CD4-positive, alpha-beta T cell treated with Interferon gamma for 1 hour (primary cell): ENCODE measurements at regions not wholly inside any gene's neighbourhood (a gene's known extent, or its start where the extent isn't known, plus 50 kb on each side); places are given as distances from the start of the nearest gene placed in this dataset.
"Not testable (repeated sequence)": the region's sequence is repeated elsewhere in the genome, so short reads cannot be mapped to it uniquely, and the experiment has no call there.

Source experiments
- DNase-seq: peaks from one replicate; pipeline ENCODE4 v3.0.0-alpha.2; 2020

DNA sequence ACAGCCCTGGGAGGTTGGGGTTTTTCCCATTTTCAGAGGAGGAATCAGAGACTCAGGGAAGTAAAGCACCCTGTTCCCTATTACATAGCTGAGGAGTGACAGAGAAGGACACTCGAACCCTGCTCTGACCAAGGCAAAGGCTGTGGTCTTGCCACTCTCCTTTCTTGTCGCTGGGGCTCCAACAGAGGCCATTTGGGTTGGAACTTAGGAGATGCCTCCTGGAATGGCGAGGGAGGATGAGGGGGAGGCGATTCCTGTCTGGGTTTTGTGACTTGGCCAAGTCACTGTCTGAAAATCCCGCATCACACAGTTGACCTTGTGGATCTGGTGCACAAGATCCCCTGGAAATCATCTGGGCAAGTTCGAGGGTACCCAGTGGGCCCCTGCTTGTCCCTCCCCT is 64.0 kb upstream of the HAND1 start:
- no peak for DNase-seq

DNA sequence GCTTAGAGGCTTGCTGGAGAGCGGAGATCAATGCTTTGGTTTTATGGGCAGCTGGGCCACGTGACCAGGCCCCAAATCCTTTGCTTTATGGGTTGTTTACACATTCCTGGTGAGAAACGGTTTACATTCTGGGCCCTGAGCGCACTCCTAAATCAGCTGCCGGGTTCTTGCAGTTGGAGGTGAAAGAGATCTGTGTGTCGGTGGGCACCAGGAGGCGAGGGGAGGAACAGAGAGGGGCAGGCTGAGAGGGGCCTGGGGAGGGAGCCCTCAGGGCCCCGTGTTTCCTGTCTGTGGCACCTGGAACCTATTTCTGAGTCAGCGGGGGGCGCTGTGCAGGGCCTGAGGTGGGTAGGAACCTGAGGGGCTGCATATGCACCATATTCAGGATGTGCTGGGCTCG is 63.5 kb upstream of the HAND1 start:
- no peak for DNase-seq

DNA sequence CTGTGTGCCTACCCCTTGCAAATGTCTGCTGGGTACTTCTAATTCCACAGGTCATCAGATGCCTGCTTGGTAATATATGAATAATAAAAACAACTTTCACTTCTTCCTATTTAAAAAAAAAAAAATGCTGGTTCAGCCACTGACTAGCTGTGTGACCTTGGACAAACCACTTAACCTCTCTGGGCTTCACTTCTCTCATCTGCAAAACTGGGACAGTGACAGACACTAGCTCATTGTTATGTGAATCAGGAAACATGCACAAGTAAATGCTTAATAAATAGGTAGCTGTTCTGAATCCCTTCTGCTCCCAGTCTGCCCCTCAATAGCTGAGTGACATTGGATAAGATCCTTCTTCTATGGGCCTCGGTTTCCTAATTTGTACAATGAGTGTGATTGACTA is 62.6 kb upstream of the HAND1 start:
- no peak for DNase-seq

- DNase-seq = no peak
Observed at GRCh38 chr5:154538492-154538891, 60.5 kb upstream of the HAND1 start.

DNA sequence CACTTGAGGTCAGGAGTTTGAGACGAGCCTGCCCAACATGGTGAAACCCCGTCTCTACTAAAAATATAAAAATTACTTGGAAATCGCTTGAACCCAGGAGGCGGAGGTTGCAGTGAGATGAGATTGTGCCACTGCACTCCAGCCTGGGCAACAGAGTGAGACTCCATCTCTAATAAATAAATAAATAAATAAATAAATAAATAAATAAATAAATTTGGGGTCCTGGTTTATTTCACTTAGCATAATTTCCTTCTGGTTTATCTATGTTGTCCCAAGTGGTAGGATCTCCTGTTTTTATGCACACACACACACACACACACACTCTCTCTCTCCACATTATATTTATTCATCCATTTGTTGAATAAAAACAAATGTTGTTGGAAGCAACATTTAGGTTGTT is 58.4 kb upstream of the HAND1 start:
- DNase-seq = not testable (repeated sequence)

DNA sequence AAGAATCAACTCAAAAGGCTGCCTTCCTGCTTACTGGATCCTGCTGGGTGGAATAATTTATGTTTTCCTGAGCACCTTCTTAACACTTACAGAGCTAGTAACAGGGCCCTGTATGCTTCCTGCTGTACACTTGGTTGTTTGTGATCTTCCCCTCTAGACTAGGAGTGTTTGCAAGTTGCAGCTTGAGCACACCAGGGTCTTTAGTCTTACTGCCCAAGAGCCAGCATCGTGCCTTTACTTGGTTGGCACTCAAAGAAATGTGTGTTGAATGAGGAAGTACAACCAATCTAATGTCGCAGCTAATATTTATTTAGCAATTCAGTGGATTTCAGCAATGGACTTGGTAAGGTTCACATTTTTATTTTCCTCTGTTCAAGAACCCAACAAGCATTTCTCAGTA is 57.5 kb upstream of the HAND1 start:
- DNase-seq = no peak

DNA sequence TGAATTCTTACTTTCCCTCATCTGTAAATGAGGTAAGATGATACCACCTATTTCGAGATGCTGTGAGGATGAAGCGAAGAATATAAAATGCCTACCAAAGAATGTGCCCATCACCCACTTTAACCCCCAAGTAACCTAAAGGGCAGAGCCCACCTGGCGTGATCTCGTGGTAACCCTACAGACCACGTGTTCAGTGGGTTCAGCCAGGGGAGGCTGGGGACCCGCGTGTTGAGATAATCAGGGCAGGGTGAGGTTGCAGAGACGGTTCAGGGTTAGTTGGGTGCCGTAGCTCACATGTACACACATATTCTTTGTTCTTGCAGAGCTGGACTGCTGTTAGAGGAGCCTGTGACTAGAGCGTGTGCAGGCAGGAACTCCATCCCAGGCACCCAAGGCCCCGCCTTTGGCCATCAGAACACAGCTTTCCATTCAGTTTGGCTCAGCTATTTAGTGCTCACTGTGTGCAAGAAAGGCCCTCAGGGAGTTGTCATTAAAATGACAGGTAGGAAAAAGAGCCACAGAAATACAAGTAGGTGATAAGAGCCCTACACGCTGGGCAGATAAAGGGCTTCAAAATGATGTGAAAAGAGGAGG is 56.5 kb upstream of the HAND1 start:
- DNase-seq = no peak

- DNase-seq = no peak
Observed at GRCh38 chr5:154529282-154529681, 51.3 kb upstream of the HAND1 start.

DNA sequence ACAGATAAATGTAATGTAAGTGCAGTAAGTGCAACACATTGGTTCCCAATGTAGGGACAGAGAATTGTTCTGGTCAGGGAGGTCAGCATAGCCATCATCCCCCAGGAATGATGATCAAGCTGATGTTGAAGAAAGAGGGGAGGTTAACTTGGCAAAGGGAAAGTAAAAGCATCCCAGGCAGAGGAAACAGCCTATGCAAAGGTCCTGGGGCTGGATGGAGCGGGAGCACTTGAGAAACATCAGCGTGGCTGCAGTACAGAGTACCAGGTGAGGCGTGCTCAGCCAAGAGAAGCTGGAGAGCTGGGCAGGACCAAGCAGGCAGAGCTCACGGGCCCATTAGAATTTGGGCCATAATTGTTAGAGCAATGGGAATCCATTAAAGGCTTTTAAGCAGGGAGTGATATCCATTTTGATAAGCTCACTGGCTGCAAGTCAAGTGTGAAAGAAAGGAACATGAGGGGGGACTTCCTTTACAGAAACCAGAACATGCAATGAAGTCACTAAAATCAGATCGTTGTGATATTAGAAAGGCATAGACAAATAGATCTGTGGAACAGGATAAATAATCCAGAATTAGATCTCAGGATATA is 50.1 kb upstream of the HAND1 start:
- no peak for DNase-seq
